HCT116 (cell line): ENCODE measurements at regions not wholly inside any gene's neighbourhood (a gene's known extent, or its start where the extent isn't known, plus 50 kb on each side); places are given as distances from the start of the nearest gene placed in this dataset.

Experiments
- ATAC-seq: fragments of 200-7000 bp; cut with Tn5 transposase; 2 replicates; pipeline ENCODE4 v1.9.1; 2020; ENCODE audit warnings: mild to moderate bottlenecking, moderate library complexity
- BruUV-seq: library from RNA; stranded (reverse); fragments of 400-500 nt; replicated peaks from 2 replicates; lab custom pipeline; 2021; lab: Mats Ljungman, UMichigan
- CTCF ChIA-PET: fragments of 300-600 bp; sonication (Branson Sonifier 250); formaldehyde crosslinking; loops from one replicate; lab custom pipeline; 2021; ENCODE audit warnings: antibody characterized with exemption; lab: Charles Lee
- POLR2A ChIA-PET: fragments of 300-600, 350-600 bp; sonication (Branson Sonifier 250); formaldehyde crosslinking; loops from one replicate; lab custom pipeline; 2021; ENCODE audit warnings: antibody characterized with exemption; lab: Charles Lee
- RAD21 ChIA-PET, 2 experiments: fragments of 300-600 bp; sonication (Branson Sonifier 250); formaldehyde crosslinking; loops; one replicate each; lab custom pipeline; 2023; ENCODE audit warnings: low total read pairs in 2 of 2; ENCODE audit not compliant: uncharacterized antibody in 2 of 2, unreplicated experiment in 2 of 2, low non-redundant PET in 1 of 2; lab: Charles Lee
- DNase-seq: peaks from one replicate; pipeline ENCODE4 v3.0.0-alpha.2; 2010; ENCODE audit warnings: low read depth, low spot score
- H2AFZ ChIP-seq: fragments of 200-600 bp; shearing (Covaris generic), sonication (generic); 2 replicates; pipeline ENCODE4 v1.6.1; 2017; ENCODE audit warnings: low read depth, mixed run types, mixed read lengths, antibody characterized with exemption, low read length; ENCODE audit not compliant: poor library complexity, severe bottlenecking
- H3K27ac ChIP-seq: 2 replicates; pipeline ENCODE4 v1.5.1; 2012; ENCODE audit warnings: low read depth, low read length
- H3K27me3 ChIP-seq: fragments of 200-600 bp; sonication (generic); 2 replicates; pipeline ENCODE4 v1.6.1; 2016; ENCODE audit warnings: mixed run types, low read length, mixed read lengths; ENCODE audit not compliant: insufficient read depth
- H3K36me3 ChIP-seq, 2 experiments: fragments of 200-500 bp in 1 of 2; fragments of 200-600 bp in 1 of 2; sonication (Bioruptor generic) in 1 of 2; sonication (generic) in 1 of 2; 2 replicates each; pipeline versions ENCODE4 v1.5.1 to v1.6.1; 2014 to 2016; ENCODE audit warnings: low read length in 2 of 2, inconsistent platforms in 1 of 2, mixed read lengths in 1 of 2, mixed run types in 1 of 2; ENCODE audit not compliant: insufficient read depth in 2 of 2, control insufficient read depth in 1 of 2
- H3K4me1 ChIP-seq, 2 experiments: fragments of 200-600 bp in 1 of 2; sonication (generic) in 1 of 2; 2 replicates each; pipeline versions ENCODE4 v1.5.1 to v1.6.1; 2012 to 2017; ENCODE audit warnings: low read length in 2 of 2, inconsistent platforms in 1 of 2, mild to moderate bottlenecking in 1 of 2, mixed read lengths in 1 of 2, mixed run types in 1 of 2, moderate library complexity in 1 of 2; ENCODE audit not compliant: insufficient read depth in 2 of 2, control insufficient read depth in 1 of 2
- H3K4me2 ChIP-seq: fragments of 200-600 bp; sonication (generic); 2 replicates; pipeline ENCODE4 v1.6.1; 2017; ENCODE audit warnings: mixed run types, low read length, mixed read lengths
- H3K4me3 ChIP-seq, 2 experiments: fragments of 200-600 bp in 1 of 2; sonication (generic) in 1 of 2; replicated peaks in 1 of 2; 2 replicates each; pipeline ENCODE4 v1.5.1; 2011 to 2016; ENCODE audit warnings: low read length in 2 of 2, control low read depth in 1 of 2, low read depth in 1 of 2, mild to moderate bottlenecking in 1 of 2, mixed read lengths in 1 of 2, mixed run types in 1 of 2
- H3K79me2 ChIP-seq: fragments of 200-600 bp; sonication (generic); 2 replicates; pipeline ENCODE4 v1.6.1; 2017; ENCODE audit warnings: mild to moderate bottlenecking, mixed run types, low read length, moderate library complexity, mixed read lengths; ENCODE audit not compliant: insufficient read depth
- H3K9ac ChIP-seq: fragments of 200-600 bp; sonication (generic); 2 replicates; pipeline ENCODE4 v1.6.1; 2016; ENCODE audit warnings: low read length, mixed read lengths
- H3K9me2 ChIP-seq: fragments of 200-600 bp; sonication (generic), shearing (Covaris generic); 2 replicates; pipeline ENCODE4 v1.6.1; 2017; ENCODE audit warnings: mixed run types, mild to moderate bottlenecking, moderate library complexity; ENCODE audit not compliant: insufficient read depth
- H3K9me3 ChIP-seq, 2 experiments: fragments of 200-500 bp in 1 of 2; fragments of 200-600 bp in 1 of 2; sonication (Bioruptor generic) in 1 of 2; sonication (generic) in 1 of 2; 2 replicates each; pipeline ENCODE4 v1.6.1; 2014 to 2017; ENCODE audit warnings: low read length in 2 of 2, mixed read lengths in 2 of 2, inconsistent platforms in 1 of 2, low read depth in 1 of 2, mild to moderate bottlenecking in 1 of 2, mixed run types in 1 of 2, moderate library complexity in 1 of 2; ENCODE audit not compliant: control insufficient read depth in 1 of 2, insufficient read depth in 1 of 2
- H4K20me1 ChIP-seq: fragments of 200-600 bp; sonication (generic), shearing (Covaris generic); 2 replicates; pipeline ENCODE4 v1.6.1; 2017; ENCODE audit warnings: mixed run types, mild to moderate bottlenecking, moderate library complexity; ENCODE audit not compliant: insufficient read depth
- CTCF ChIP-seq, 3 experiments: fragments of 200-600 bp in 1 of 3; sonication (generic) in 1 of 3; IDR thresholded peaks in 2 of 3; conservative IDR thresholded peaks in 1 of 3; 2 replicates each; pipeline ENCODE4 v1.5.1; 2012 to 2017; ENCODE audit warnings: low read depth in 2 of 3, low read length in 2 of 3, antibody characterized with exemption in 1 of 3, borderline replicate concordance in 1 of 3, control low read depth in 1 of 3, mild to moderate bottlenecking in 1 of 3, mixed read lengths in 1 of 3, mixed run types in 1 of 3, moderate library complexity in 1 of 3; ENCODE audit not compliant: insufficient read depth in 1 of 3
- EGR1 ChIP-seq: IDR thresholded peaks from 2 replicates; pipeline ENCODE4 v1.6.1; 2012; ENCODE audit warnings: low read depth
- ELF1 ChIP-seq: IDR thresholded peaks from 2 replicates; pipeline ENCODE4 v1.6.1; 2012; ENCODE audit warnings: low read depth, borderline replicate concordance
- POLR2A ChIP-seq: IDR thresholded peaks from 2 replicates; pipeline ENCODE4 v1.7.0; 2011; ENCODE audit warnings: borderline replicate concordance; ENCODE audit not compliant: insufficient read depth, insufficient read length; ENCODE audit errors: extremely low read depth
- SIN3A ChIP-seq: IDR thresholded peaks from 2 replicates; pipeline ENCODE4 v1.6.1; 2012; ENCODE audit warnings: low read depth
- SP1 ChIP-seq: IDR thresholded peaks from 2 replicates; pipeline ENCODE4 v1.6.1; 2012; ENCODE audit warnings: low read depth
- TCF7L2 ChIP-seq: IDR thresholded peaks from 2 replicates; pipeline ENCODE4 v1.7.0; 2011; ENCODE audit warnings: borderline replicate concordance, inconsistent platforms; ENCODE audit not compliant: insufficient read depth, insufficient read length; ENCODE audit errors: extremely low read depth
- YY1 ChIP-seq: IDR thresholded peaks from 2 replicates; pipeline ENCODE4 v1.6.1; 2011; ENCODE audit warnings: low read length, low read depth, moderate library complexity, mild to moderate bottlenecking; ENCODE audit not compliant: insufficient replicate concordance; ENCODE audit errors: extremely low read depth
- ZBTB33 ChIP-seq: IDR thresholded peaks from 2 replicates; pipeline ENCODE4 v1.6.1; 2011; ENCODE audit warnings: mild to moderate bottlenecking, low read length, moderate library complexity; ENCODE audit not compliant: insufficient replicate concordance; ENCODE audit errors: extremely low read depth
- ZFX ChIP-seq: fragments of 450-650 bp; IDR thresholded peaks from 2 replicates; pipeline ENCODE4 v1.6.1; 2017
- intact Hi-C: fragments of 100-400 bp; cut with micrococcal nuclease; formaldehyde crosslinking; loops from 2 replicates; pipeline ENCODE4 v1.10.0; 2022
- TF ChIP-seq, protein P1 (sequence below): IDR thresholded peaks from 2 replicates; pipeline ENCODE4 v1.6.1; 2012
- TF ChIP-seq, protein P2 (sequence below): IDR thresholded peaks from 2 replicates; pipeline ENCODE4 v1.6.1; 2012; ENCODE audit warnings: low read depth
- TF ChIP-seq, protein P3 (sequence below): IDR thresholded peaks from 2 replicates; pipeline ENCODE4 v1.6.1; 2012

DNA sequence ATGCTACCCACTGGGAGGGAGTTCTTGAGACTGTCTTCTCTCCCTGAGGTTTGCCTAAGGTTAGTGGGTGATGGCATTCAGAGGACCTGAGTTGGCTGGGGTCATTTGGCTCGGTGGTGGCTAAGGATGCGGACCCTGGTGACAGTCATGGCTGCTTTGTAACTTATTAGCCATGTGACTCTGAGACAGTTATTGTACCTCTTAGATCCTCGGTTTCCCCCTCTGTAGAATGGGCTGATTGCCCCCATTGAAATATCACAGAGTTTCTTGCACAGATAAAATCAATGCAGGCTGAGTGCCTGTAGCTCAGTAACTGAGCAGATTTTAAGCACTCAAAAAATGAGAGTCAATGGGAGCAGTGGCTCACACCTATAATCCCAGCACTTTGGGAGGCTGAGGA is 96.7 kb upstream of the MED13L start:
- CTCF ChIA-PET = no interaction called here
- POLR2A ChIA-PET = no interaction called here
- intact Hi-C loops = no loop called here

More for the DNA sequence above, 96.7 kb upstream of the MED13L start:
- BruUV-seq = no TSS peak
- RAD21 ChIA-PET = no interaction called here
- DNase-seq = no peak
- H3K36me3 ChIP-seq = no peaks in the 10 kb centered on the region
- TF ChIP-seq SP1 (no peak), ZFX (no peak), TCF7L2 (no peak), CTCF (IDR thresholded peaks at IDR 0.05 in 2 of 3, conservative IDR thresholded peaks at IDR 0.05 in 1 of 3; ENCODE audit: borderline replicate concordance in 1 of 3, insufficient read depth in 1 of 3, low read depth in 2 of 3, low read length in 2 of 3) (no peak), ELF1 (no peak), YY1 (no peak), EGR1 (no peak), SIN3A (no peak), POLR2A (no peak), ZBTB33 (no peak)
- TF ChIP-seq, protein P1, sequence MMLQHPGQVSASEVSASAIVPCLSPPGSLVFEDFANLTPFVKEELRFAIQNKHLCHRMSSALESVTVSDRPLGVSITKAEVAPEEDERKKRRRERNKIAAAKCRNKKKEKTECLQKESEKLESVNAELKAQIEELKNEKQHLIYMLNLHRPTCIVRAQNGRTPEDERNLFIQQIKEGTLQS = no peak
- TF ChIP-seq, protein P2, sequence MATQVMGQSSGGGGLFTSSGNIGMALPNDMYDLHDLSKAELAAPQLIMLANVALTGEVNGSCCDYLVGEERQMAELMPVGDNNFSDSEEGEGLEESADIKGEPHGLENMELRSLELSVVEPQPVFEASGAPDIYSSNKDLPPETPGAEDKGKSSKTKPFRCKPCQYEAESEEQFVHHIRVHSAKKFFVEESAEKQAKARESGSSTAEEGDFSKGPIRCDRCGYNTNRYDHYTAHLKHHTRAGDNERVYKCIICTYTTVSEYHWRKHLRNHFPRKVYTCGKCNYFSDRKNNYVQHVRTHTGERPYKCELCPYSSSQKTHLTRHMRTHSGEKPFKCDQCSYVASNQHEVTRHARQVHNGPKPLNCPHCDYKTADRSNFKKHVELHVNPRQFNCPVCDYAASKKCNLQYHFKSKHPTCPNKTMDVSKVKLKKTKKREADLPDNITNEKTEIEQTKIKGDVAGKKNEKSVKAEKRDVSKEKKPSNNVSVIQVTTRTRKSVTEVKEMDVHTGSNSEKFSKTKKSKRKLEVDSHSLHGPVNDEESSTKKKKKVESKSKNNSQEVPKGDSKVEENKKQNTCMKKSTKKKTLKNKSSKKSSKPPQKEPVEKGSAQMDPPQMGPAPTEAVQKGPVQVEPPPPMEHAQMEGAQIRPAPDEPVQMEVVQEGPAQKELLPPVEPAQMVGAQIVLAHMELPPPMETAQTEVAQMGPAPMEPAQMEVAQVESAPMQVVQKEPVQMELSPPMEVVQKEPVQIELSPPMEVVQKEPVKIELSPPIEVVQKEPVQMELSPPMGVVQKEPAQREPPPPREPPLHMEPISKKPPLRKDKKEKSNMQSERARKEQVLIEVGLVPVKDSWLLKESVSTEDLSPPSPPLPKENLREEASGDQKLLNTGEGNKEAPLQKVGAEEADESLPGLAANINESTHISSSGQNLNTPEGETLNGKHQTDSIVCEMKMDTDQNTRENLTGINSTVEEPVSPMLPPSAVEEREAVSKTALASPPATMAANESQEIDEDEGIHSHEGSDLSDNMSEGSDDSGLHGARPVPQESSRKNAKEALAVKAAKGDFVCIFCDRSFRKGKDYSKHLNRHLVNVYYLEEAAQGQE = no peak
- TF ChIP-seq, protein P3, sequence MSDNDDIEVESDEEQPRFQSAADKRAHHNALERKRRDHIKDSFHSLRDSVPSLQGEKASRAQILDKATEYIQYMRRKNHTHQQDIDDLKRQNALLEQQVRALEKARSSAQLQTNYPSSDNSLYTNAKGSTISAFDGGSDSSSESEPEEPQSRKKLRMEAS = no peak
- no peak overlapping the region for H3K4me3 ChIP-seq
- no peak for ATAC-seq
- H4K20me1 ChIP-seq = no peaks in the 10 kb centered on the region
- H3K27ac ChIP-seq = no peak overlapping the region
- no peaks in the 10 kb centered on the region for H3K9me3 ChIP-seq
- no peak overlapping the region for H3K4me2 ChIP-seq
- H3K9ac ChIP-seq = no peak overlapping the region
- no peak overlapping the region for H2AFZ ChIP-seq
- H3K79me2 ChIP-seq = no peaks in the 10 kb centered on the region
- H3K4me1 ChIP-seq = peaks cover 0 to 7% of the 10 kb centered on the region in 2 experiments; a peak in 1 of 4 replicates
- H3K9me2 ChIP-seq = no peaks in the 10 kb centered on the region
- H3K27me3 ChIP-seq = no peaks in the 10 kb centered on the region
